ENCODE measurements at regions not wholly inside any gene's neighbourhood (a gene's known extent, or its start where the extent isn't known, plus 50 kb on each side); places are given as distances from the start of the nearest gene placed in this dataset.

DNA sequence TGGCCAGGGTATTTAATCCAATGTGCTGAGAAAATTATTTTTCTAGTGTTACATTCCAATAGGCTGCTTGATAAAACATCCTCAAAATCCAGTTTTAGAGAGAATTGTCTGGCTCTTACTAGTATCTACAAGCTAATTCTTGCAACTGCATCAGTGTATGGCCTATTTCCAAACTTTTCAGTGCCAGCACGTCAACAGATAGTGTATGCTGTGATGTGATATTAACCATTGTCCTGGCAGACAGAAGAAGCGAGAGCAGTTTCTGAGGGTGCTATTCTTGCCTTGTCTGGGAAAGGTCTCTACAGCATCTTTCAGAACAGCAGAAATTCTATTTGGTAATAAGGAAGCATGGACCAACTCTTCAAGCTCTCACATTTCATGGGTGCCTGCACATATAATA lies 174.2 kb upstream of the CDH12 start:
- Histone ChIP-seq H3K4me2 (ENCODE audit: unreplicated experiment) (no peak overlapping the region), H3K4me3 (no peak overlapping the region), H2AFZ (no peak overlapping the region), H3K9me3 (ENCODE audit: low read depth) (peaks cover 3% of the 10 kb centered on the region), H3K79me2 (ENCODE audit: insufficient read depth) (no peaks in the 10 kb centered on the region), H3K9ac (no peak overlapping the region), H3K27me3 (replicated peaks; ENCODE audit: insufficient read depth) (no peaks in the 10 kb centered on the region), H3K4me1 (ENCODE audit: insufficient read depth) (no peaks in the 10 kb centered on the region), H3F3A (ENCODE audit: insufficient read depth) (no peaks in the 10 kb centered on the region), H4K20me1 (ENCODE audit: insufficient read depth) (no peaks in the 10 kb centered on the region), H3K9me2 (ENCODE audit: insufficient read depth) (no peaks in the 10 kb centered on the region), H3K36me3 (ENCODE audit: low read depth) (no peaks in the 10 kb centered on the region), H3K27ac (no peak overlapping the region)
- WGBS, 2 experiments (ENCODE audit: low coverage in 1 of 2, low lambda C conversion rate in 2 of 2, missing lambda C conversion rate in 2 of 2): 4 to 12% methylated on average over 2 of the region's 2 CpGs
- no peak for DNase-seq
- in situ Hi-C loops (cut with MboI): no loop called here
- no peak for TF ChIP-seq EZH2 (IDR thresholded peaks at IDR 0.05; ENCODE audit: insufficient read depth, poor library complexity, severe bottlenecking)
- no peak for TF ChIP-seq EZH2phosphoT487 (IDR thresholded peaks at IDR 0.05; ENCODE audit: insufficient read depth, low read depth)

DNA sequence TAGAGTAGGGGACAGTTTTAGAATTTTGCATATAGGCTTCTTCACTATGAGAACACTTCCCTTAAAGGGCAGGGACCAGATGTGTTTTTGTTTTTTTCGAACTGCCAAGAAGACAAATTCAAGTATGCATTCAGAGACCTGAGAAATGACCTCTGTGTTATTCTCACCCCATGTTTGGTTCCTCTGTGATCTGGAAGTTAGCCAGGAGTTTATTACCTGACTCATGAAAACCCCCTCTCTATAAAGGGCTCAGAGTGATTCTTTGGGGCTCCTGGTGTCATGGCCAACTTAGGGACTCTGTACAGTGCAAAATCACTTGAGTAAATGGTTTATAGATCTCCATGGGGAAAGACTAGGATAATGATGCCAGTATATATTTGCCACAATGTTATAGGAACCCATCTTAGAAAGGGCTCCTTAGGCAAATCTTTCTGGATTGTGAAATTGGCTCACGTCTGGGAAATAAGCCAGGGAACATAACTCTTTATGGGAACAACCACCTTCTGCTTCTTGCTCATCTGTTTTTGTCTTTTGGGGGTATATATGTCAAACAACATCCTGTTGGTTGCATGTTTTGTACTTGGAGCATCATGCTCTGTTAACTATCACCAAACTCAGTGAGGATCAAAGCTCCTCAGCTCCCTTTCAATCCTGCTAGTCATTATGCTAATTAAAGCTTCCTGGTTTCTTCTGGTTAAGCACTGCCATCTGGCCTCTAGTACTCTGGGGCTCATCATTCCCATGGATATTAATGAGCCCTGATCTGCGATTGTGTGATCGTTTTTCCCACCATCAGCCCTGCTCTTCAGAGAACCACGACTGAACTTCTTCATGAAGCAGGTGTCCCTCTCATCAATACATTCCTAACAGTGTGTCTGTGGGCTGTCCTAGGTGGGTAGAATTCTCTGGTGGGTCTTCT lies 173.4 kb upstream of the CDH12 start:
- Histone ChIP-seq H3K4me3 (no peak overlapping the region), H3K9me3 (ENCODE audit: low read depth) (no peaks in the 10 kb centered on the region), H3K9ac (no peak overlapping the region), H3K27me3 (replicated peaks; ENCODE audit: insufficient read depth) (no peaks in the 10 kb centered on the region), H3F3A (ENCODE audit: insufficient read depth) (no peaks in the 10 kb centered on the region), H3K79me2 (ENCODE audit: insufficient read depth) (no peaks in the 10 kb centered on the region), H4K20me1 (ENCODE audit: insufficient read depth) (no peaks in the 10 kb centered on the region), H2AFZ (no peak overlapping the region), H3K27ac (no peak overlapping the region), H3K36me3 (ENCODE audit: low read depth) (no peaks in the 10 kb centered on the region), H3K4me1 (ENCODE audit: insufficient read depth) (no peaks in the 10 kb centered on the region), H3K4me2 (ENCODE audit: unreplicated experiment) (no peak overlapping the region), H3K9me2 (ENCODE audit: insufficient read depth) (no peaks in the 10 kb centered on the region)
- TF ChIP-seq EZH2phosphoT487 (IDR thresholded peaks at IDR 0.05; ENCODE audit: insufficient read depth, low read depth) (no peak), EZH2 (IDR thresholded peaks at IDR 0.05; ENCODE audit: insufficient read depth, poor library complexity, severe bottlenecking) (no peak)
- in situ Hi-C loops (cut with MboI): no loop called here
- no peak for DNase-seq
- WGBS, 2 experiments (ENCODE audit: low coverage in 1 of 2, low lambda C conversion rate in 2 of 2, missing lambda C conversion rate in 2 of 2): 1% methylated on average over 5 of the region's 5 CpGs

DNA sequence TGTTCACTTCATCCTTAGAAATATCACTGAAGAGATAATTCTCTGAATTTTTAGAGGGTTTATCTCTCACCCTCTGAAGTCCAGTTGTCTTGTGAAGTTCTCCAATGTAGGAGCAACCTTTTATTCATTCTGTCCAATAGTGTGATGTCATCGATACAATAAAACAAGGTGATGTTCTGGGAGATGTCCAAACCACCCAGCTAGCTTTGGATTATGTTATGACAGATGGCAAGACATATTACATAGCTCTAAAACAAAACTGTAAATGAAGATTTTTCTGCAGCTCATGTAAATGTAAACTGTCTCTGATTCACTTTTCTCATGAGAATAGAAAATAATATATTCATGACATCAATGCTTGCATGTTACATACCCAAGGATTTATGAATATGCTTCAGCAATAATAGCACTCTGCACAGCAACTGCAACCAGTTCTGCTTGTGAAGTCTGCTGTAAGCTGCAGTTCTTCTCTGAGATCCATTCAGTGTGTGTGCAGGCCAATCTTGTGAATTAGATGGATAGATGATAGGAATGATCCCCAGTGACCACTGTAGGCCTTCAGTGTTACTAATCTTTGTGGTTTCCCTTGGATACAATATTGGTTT lies 172.6 kb upstream of the CDH12 start:
- H3K9ac ChIP-seq: no peak overlapping the region
- H2AFZ ChIP-seq: no peak overlapping the region
- no peak for TF ChIP-seq EZH2phosphoT487 (IDR thresholded peaks at IDR 0.05; ENCODE audit: insufficient read depth, low read depth)
- no peak for TF ChIP-seq EZH2 (IDR thresholded peaks at IDR 0.05; ENCODE audit: insufficient read depth, poor library complexity, severe bottlenecking)
- H3K4me2 ChIP-seq (ENCODE audit: unreplicated experiment): no peak overlapping the region
- H3K9me3 ChIP-seq (ENCODE audit: low read depth): no peaks in the 10 kb centered on the region
- H3K27me3 ChIP-seq (replicated peaks; ENCODE audit: insufficient read depth): no peaks in the 10 kb centered on the region
- no peaks in the 10 kb centered on the region for H3K36me3 ChIP-seq (ENCODE audit: low read depth)
- H3K4me1 ChIP-seq (ENCODE audit: insufficient read depth): no peaks in the 10 kb centered on the region
- no peak for DNase-seq
- no peaks in the 10 kb centered on the region for H3K79me2 ChIP-seq (ENCODE audit: insufficient read depth)
- no peaks in the 10 kb centered on the region for H3F3A ChIP-seq (ENCODE audit: insufficient read depth)
- H3K27ac ChIP-seq: no peak overlapping the region
- WGBS, 2 experiments (ENCODE audit: low coverage in 1 of 2, low lambda C conversion rate in 2 of 2, missing lambda C conversion rate in 2 of 2): 13 to 31% methylated on average over 1 of the region's 1 CpG
- H4K20me1 ChIP-seq (ENCODE audit: insufficient read depth): no peaks in the 10 kb centered on the region
- H3K9me2 ChIP-seq (ENCODE audit: insufficient read depth): no peaks in the 10 kb centered on the region
- in situ Hi-C loops (cut with MboI): no loop called here
- no peak overlapping the region for H3K4me3 ChIP-seq

DNA sequence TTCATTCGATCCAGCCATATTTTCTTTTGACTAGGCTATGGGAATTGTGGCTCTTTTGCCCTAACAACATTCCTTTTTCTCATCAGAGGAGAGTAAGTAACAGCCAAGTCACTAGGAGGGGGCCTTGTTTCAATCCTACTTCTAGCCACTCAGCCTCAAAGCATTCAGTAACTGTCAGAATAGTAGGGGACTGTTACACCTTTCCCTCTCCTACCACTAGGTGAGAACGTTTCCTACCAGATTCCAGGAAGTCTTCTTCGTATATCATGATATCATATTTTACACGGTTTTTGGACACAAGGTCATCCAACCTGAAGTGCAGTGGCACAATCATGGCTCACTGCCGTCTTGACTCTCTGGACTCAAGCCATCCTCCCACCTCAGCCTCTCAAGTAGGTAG lies 171.3 kb upstream of the CDH12 start:
- Histone ChIP-seq H3K79me2 (ENCODE audit: insufficient read depth) (no peaks in the 10 kb centered on the region), H3K27me3 (replicated peaks; ENCODE audit: insufficient read depth) (no peaks in the 10 kb centered on the region), H3K36me3 (ENCODE audit: low read depth) (no peaks in the 10 kb centered on the region), H3K9me2 (ENCODE audit: insufficient read depth) (no peaks in the 10 kb centered on the region), H3K4me1 (ENCODE audit: insufficient read depth) (no peaks in the 10 kb centered on the region), H3K4me3 (no peak overlapping the region), H3K27ac (no peak overlapping the region), H3K4me2 (ENCODE audit: unreplicated experiment) (no peak overlapping the region), H3K9me3 (ENCODE audit: low read depth) (no peaks in the 10 kb centered on the region), H4K20me1 (ENCODE audit: insufficient read depth) (no peaks in the 10 kb centered on the region), H2AFZ (no peak overlapping the region), H3F3A (ENCODE audit: insufficient read depth) (no peaks in the 10 kb centered on the region), H3K9ac (no peak overlapping the region)
- no peak for TF ChIP-seq EZH2 (IDR thresholded peaks at IDR 0.05; ENCODE audit: insufficient read depth, poor library complexity, severe bottlenecking)
- TF ChIP-seq EZH2phosphoT487 (IDR thresholded peaks at IDR 0.05; ENCODE audit: insufficient read depth, low read depth): no peak
- WGBS, 2 experiments (ENCODE audit: low coverage in 1 of 2, low lambda C conversion rate in 2 of 2, missing lambda C conversion rate in 2 of 2): 10 to 28% methylated on average over 5 of the region's 5 CpGs
- DNase-seq: no peak
- in situ Hi-C loops (cut with MboI): no loop called here
